ENCODE measurements at regions not wholly inside any gene's neighbourhood (a gene's known extent, or its start where the extent isn't known, plus 50 kb on each side); places are given as distances from the start of the nearest gene placed in this dataset.

DNA sequence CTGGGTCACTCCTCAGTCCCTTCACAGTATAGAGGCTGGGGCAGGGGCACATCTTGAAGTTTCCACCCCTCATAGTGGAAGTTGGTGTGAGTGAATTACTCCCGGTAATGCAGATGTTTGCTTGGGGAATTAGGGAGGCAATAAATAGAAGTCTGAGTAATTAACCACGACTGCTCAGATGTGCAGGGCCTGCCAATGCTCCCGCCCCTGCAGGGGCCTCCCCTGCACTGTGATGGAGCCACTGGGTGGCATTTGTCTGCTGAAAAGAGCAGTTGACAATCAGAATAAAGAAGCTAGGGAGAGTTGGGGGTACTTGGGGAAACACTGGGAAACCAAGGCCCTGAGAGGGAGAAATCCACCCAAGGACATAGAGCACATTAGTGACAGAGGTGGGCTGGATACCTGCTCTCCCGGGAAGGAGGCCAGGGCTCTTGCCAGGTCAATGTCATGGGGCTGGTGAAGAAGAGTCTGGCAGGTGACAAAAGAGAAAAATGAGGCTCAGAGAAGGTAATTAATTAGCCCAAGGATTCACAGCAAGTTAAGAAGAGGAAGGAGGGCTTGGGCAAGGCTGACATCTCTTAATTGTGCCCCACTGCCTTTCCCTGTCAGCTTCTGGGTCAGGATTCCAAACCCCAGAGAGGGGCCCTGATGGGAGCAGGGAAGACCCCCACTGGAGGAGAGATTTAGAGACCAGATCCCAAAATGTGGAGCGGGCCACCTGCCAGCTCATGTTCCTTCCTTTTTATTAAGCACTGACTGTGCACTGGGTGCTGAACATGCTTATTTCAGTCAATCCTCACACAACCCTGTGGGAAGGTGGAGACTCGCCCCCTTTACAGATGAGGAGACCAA lies 436.2 kb downstream of the MATN1 start:
- DNase-seq = no peak
- Mint-ChIP-seq H3K27ac (peak overlapping the region in 1 of 6 donors; percentile 17), H3K36me3 (peaks cover 0 to 10% (median 0%) of the 10 kb centered on the region in 3 donors), H3K4me1 (peaks cover 23 to 24% of the 10 kb centered on the region in 2 donors), H3K4me3 (no peak overlapping the region), H3K27me3 (ENCODE audit: low read depth in 3 of 3) (peaks cover 3 to 13% (median 11%) of the 10 kb centered on the region in 3 donors), H3K9me3 (peaks cover 0 to 17% (median 7%) of the 10 kb centered on the region in 6 donors)

DNA sequence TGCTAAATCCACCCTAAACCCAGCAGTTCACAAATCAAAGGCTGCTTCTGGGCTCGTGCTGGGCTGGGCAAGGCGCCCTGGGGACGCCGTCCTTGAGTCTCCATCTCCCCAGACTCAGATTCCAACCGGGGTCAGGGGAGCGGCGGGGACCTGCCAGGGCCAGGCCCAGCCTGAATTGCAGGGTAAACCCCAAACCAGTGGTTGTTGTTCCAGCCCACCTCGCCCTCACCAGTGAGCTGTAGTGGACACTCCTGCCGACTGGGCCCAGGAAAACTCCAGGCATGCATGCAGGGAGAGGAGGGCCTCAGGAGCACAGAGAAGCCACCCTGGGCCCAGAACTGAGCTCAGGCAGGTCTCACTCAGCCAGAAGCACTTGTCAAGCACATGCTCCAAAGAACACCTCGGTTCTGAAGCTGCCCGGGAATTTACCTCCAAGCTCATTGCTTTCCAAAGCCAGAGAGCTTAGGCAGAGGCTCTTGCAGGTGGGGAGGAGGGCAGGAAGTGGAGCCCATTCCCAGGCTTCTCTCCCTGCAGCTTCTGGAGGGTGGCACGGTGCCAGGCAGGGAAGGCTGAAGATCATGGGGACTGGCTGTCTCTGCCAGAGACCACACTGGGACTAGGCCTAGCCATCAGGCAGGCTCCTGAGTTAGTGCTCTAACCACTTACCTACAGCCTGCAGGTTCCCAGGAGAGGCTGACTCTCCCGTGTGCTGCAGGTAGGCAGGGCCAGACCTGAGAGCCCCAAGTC lies 437.0 kb downstream of the MATN1 start:
- H3K27me3 Mint-ChIP-seq (ENCODE audit: low read depth in 3 of 3) = peaks cover 7 to 12% (median 11%) of the 10 kb centered on the region in 3 donors
- H3K9me3 Mint-ChIP-seq = peaks cover 0 to 17% (median 7%) of the 10 kb centered on the region in 6 donors
- H3K27ac Mint-ChIP-seq = no peak overlapping the region
- DNase-seq = no peak
- peaks cover 25 to 31% of the 10 kb centered on the region in 2 donors for H3K4me1 Mint-ChIP-seq
- peaks cover 0 to 7% (median 0%) of the 10 kb centered on the region in 3 donors for H3K36me3 Mint-ChIP-seq
- no peak overlapping the region for H3K4me3 Mint-ChIP-seq

DNA sequence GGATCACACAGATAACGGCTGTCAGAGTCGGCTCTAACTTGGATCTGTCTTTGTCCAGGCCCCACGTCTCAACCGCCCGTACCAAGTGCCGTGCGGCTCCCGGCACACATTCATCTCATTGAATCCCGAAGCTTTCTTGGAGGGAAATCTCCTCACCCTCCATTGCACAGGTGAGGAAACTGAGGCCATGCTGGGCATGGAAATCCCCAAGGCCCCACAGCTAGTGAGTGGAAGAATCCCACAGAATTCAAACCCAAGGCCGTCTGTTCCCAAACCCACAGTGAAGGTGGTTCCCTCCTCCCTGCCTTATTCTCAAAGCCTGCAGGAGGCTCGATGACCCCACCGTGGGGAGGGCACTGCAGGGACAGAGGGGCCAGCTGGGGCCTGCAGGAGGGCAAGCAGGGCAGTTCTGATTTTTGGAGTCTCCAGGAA lies 437.9 kb downstream of the MATN1 start:
- Mint-ChIP-seq H3K27ac (no peak overlapping the region), H3K36me3 (peaks cover 0 to 5% (median 0%) of the 10 kb centered on the region in 3 donors), H3K9me3 (peaks cover 0 to 17% (median 7%) of the 10 kb centered on the region in 6 donors)

DNA sequence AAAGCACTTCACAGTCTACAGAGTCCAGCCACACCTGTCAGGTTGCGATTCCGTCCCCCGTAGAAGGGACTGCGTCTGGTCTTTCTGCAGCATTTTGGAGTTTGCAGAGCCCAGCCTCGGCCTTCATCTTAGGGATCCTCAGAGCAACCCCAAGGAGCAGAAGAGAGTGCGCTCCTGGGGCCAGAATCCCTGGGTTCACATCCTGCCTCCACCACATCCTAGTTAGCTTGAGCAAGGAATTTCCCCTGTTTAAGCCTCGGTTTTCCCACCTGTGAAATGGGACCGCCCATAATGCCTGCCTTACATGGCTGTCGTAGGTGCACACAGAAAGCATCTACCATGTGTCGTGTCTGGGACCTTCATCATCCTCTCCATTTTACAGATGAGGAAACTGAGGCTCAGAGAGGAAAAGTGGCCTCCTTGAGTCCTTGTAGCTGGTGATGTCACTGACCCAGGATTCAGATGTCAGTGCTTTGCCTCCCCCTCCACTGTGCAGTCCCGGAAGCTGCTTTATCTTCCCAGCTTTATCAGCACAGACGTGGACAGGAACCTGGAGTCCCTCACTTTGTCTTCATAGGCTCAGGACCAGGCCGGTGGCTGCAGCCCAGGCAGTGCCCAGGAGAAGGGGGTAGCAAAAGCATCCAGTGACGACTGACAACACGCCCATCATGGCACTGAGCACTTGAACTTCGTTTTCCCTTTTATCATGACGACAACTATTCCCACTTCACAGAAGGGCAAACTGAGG lies 438.5 kb downstream of the MATN1 start:
- peaks cover 3 to 11% (median 7%) of the 10 kb centered on the region in 3 donors for H3K27me3 Mint-ChIP-seq (ENCODE audit: low read depth in 3 of 3)
- no peak overlapping the region for H3K4me3 Mint-ChIP-seq
- peaks cover 25 to 31% of the 10 kb centered on the region in 2 donors for H3K4me1 Mint-ChIP-seq
- peaks cover 0 to 8% (median 0%) of the 10 kb centered on the region in 3 donors for H3K36me3 Mint-ChIP-seq
- H3K27ac Mint-ChIP-seq = no peak overlapping the region
- no peak for DNase-seq
- H3K9me3 Mint-ChIP-seq = peaks cover 0 to 20% (median 7%) of the 10 kb centered on the region in 6 donors

More for the DNA sequence above, 437.9 kb downstream of the MATN1 start:
- peaks cover 25 to 31% of the 10 kb centered on the region in 2 donors for H3K4me1 Mint-ChIP-seq
- no peak for DNase-seq
- no peak overlapping the region for H3K4me3 Mint-ChIP-seq
- H3K27me3 Mint-ChIP-seq (ENCODE audit: low read depth in 3 of 3) = peaks cover 3 to 11% (median 9%) of the 10 kb centered on the region in 3 donors

DNA sequence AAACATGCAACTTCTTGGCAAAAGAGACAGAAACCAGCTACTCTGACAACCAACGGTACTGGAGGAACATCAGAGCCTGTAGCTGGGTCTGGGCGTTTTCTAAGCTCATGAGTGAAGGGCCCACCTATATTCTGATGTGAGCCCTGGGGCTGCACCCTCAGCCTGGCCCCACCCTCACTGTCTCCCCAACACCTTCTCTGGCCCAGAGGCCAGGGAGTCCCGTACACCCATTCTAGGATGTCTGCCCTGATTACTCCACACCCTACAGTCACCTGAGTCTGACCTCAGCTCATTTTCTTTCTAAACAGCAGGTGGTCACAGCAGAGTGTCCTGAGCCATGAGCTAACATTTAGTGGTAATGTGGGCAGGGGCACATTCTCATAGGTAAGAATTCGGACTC lies 439.2 kb downstream of the MATN1 start:
- H3K9me3 Mint-ChIP-seq = peaks cover 0 to 21% (median 7%) of the 10 kb centered on the region in 6 donors
- H3K36me3 Mint-ChIP-seq = peaks cover 3 to 9% (median 3%) of the 10 kb centered on the region in 3 donors
- H3K4me3 Mint-ChIP-seq = peak overlapping the region in 4 of 5 donors; percentile 17 to 49 (median 32)
- peaks cover 3 to 11% (median 7%) of the 10 kb centered on the region in 3 donors for H3K27me3 Mint-ChIP-seq (ENCODE audit: low read depth in 3 of 3)
- no peak for DNase-seq
- H3K27ac Mint-ChIP-seq = no peak overlapping the region
- peaks cover 25 to 31% of the 10 kb centered on the region in 2 donors for H3K4me1 Mint-ChIP-seq

DNA sequence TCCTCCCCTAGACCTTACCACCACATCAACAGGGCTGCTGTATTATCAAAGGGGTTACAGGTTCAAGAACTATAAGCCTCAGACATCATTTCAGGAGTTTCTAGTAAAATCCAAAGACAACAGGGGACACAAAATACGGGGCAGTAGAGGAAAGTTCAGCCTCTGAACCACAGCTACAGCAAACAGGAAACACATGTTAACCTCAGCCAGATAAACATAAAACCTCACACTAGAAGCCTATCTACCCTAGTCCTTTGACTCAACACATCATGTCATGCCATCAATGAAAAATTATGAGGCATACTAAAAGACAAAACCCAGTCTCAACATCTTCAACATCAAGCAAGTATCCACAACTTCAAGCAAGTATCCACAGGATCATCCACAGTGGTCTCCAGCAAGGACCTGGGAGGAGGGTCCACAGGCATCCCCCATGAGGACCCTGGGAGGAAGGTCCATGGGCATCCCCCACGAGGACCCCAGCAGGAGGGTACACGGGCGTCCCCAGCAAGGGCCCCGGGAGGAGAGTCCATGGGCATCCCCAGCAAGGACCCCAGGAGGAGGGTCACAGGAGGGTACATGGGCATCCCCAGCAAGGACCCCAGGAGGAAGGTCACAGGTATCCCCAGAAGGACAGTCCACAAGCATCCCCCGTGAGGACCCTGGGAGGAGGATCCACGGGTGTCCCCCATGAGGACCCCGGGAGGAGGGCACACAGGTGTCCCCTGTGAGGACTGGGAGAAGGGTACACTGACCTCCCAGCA lies 440.0 kb downstream of the MATN1 start:
- peaks cover 0 to 21% (median 7%) of the 10 kb centered on the region in 6 donors for H3K9me3 Mint-ChIP-seq
- H3K36me3 Mint-ChIP-seq = peaks cover 3 to 9% (median 4%) of the 10 kb centered on the region in 3 donors
- DNase-seq = peak; percentile 27 to 53 (median 37)
- peak overlapping the region; percentile 38 to 82 (median 55) for H3K4me3 Mint-ChIP-seq
- H3K4me1 Mint-ChIP-seq = peaks cover 25 to 31% of the 10 kb centered on the region in 2 donors
- peak overlapping the region in 5 of 6 donors; percentile 62 to 80 (median 70) for H3K27ac Mint-ChIP-seq
- H3K27me3 Mint-ChIP-seq (ENCODE audit: low read depth in 3 of 3) = peaks cover 7 to 10% (median 9%) of the 10 kb centered on the region in 3 donors

DNA sequence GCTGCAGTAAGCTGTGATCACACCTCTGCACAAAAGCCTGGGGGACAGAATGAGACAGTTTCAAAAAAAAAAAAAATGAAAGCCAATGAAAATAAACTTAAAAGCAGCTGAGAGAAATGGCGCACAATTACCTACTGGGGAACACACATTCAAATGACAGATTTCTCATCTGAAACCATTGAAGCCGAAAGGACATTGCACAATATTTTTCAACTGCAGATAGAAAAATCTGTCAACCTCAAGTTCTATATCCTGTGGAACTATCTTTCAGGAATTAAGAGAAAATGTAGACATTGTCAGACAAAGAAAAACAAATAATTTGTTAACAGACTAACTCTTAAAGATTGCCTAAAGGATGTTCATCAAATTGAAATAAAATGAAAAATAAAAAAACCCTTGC lies 442.8 kb downstream of the MATN1 start:
- Mint-ChIP-seq H3K27ac (no peak overlapping the region), H3K4me1 (peaks cover 25 to 31% of the 10 kb centered on the region in 2 donors), H3K36me3 (peaks cover 3 to 9% (median 4%) of the 10 kb centered on the region in 3 donors), H3K4me3 (no peak overlapping the region), H3K27me3 (ENCODE audit: low read depth in 3 of 3) (peaks cover 4 to 11% (median 9%) of the 10 kb centered on the region in 3 donors), H3K9me3 (peaks cover 0 to 21% (median 7%) of the 10 kb centered on the region in 6 donors)
- DNase-seq = no peak

DNA sequence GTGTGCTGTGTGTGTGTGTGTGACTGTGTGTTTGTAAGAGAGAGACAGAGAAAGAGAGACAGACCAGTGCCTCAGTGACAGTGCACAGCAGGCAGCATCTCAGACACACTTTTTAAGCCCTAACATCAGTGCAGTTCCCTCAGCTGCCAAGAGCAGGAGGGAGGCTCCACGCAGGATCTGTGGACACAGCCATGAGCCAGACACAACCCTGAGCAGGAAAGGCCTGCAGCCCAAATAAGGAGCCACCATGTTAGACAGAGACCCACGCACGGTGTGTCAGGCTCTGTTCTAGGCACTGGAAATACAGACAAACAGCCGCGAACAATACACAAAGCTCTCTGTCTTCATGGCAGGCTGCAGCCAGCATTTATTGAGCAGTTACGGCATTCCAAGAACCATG lies 445.5 kb downstream of the MATN1 start:
- no peak for DNase-seq
- H3K4me1 Mint-ChIP-seq = peaks cover 9 to 14% of the 10 kb centered on the region in 2 donors
- peaks cover 3 to 4% (median 4%) of the 10 kb centered on the region in 3 donors for H3K36me3 Mint-ChIP-seq
- H3K27me3 Mint-ChIP-seq (ENCODE audit: low read depth in 3 of 3) = peaks cover 2 to 9% (median 6%) of the 10 kb centered on the region in 3 donors
- H3K27ac Mint-ChIP-seq = peak overlapping the region in 1 of 6 donors; percentile 54
- no peak overlapping the region for H3K4me3 Mint-ChIP-seq
- peaks cover 0 to 4% (median 0%) of the 10 kb centered on the region in 6 donors for H3K9me3 Mint-ChIP-seq

DNA sequence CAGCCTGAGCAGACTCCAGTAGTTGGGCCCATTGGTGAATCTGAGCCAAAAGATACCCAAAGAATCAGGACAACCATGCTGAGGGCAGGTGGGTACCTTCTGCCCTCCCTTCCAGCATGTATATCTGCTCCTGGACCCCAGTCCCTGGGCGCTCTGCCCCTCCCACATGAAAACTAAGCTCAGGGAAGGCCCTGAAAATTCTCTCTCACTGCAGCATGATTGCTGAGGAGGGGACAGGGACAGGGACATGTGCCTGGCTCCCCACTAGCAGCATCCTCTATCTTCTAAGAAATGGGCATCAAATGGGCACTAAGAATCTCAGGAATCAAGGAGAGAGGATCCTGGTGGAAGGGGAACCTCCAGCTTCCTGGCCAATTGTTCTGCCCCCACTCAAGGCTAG lies 446.0 kb downstream of the MATN1 start:
- peaks cover 4 to 9% of the 10 kb centered on the region in 2 donors for H3K4me1 Mint-ChIP-seq
- peaks cover 3 to 4% (median 4%) of the 10 kb centered on the region in 3 donors for H3K36me3 Mint-ChIP-seq
- H3K9me3 Mint-ChIP-seq = peaks cover 0 to 4% (median 0%) of the 10 kb centered on the region in 6 donors
- H3K27me3 Mint-ChIP-seq (ENCODE audit: low read depth in 3 of 3) = peaks cover 3 to 9% (median 8%) of the 10 kb centered on the region in 3 donors
- no peak for DNase-seq
- no peak overlapping the region for H3K4me3 Mint-ChIP-seq
- peak overlapping the region in 1 of 6 donors; percentile 54 for H3K27ac Mint-ChIP-seq

DNA sequence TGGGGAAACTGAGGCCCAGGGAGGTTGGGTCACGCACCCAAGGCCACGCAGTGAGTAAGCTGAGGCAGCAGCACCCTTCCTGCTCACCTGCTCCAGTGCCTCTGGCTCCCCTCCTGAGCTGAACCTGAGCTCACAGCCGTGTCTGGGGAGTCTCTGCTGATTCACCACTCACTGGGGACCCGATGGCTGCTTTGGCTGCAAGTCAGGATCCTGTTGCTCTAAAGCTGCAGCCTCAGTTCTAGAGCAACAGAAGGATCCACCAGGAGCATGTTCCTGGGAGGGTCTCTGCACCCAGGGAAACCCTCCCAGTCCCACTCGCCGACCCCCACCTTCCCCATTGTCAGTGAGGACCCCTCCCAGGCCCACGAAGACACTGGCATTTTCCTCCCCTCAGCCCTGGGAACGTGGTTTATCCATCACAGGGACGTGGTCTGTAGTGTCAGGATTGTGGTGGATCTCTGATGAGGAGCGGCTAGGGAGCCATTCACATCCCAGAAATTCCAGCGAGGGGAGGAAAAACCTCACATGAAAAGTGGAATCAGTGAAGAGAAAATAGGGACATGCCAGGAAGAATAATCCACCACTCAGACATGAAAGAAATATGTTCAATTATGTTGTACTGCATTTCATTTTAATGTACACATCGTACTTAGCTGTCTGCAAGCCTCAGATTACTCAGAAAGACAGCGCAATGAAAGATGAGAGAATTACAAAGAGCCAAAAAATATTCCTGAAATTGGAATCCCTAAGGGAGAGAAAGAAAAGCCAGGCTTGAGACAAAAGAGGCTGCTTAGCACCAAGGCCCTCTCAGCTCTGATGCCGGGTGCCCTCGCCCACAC lies 447.2 kb downstream of the MATN1 start:
- H3K27me3 Mint-ChIP-seq (ENCODE audit: low read depth in 3 of 3) = peaks cover 3 to 10% (median 7%) of the 10 kb centered on the region in 3 donors

DNA sequence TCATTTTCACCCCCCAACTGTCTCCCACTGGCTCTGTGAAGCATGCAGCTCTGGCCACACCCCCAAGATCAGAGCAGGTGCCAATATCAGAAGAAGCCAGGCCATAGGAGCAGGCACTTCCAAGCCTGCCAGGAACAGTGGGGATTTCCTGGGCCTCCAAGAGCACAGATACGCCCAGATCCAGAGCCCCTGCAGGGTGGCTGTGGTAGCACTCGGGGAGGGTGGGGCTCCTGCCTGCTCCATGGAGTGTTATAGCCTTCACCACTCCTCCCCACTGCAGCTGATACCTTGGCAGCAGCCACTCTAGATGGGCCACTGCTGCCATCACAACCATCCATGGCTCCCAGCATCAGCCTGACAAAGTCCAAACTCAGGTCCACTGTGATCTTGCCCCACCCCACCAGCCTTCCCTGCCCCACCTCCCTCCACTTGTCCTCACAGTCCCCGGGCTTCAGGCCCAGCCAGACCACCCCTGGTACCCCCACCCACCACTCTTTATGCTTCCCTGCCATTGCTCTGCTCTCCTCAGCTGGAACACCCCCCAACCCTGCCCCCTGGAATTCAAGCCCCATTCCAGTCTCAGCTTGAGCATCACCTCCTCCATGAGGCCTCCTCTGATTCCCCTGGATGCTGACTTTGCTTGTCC lies 448.3 kb downstream of the MATN1 start:
- H3K9me3 Mint-ChIP-seq = peaks cover 0 to 4% (median 0%) of the 10 kb centered on the region in 6 donors
- H3K27ac Mint-ChIP-seq = no peak overlapping the region
- H3K4me3 Mint-ChIP-seq = no peak overlapping the region
- DNase-seq = no peak
- peaks cover 3 to 4% (median 3%) of the 10 kb centered on the region in 3 donors for H3K36me3 Mint-ChIP-seq
- H3K27me3 Mint-ChIP-seq (ENCODE audit: low read depth in 3 of 3) = peaks cover 3 to 10% (median 7%) of the 10 kb centered on the region in 3 donors
- H3K4me1 Mint-ChIP-seq = no peaks in the 10 kb centered on the region

More for the DNA sequence above, 447.2 kb downstream of the MATN1 start:
- Mint-ChIP-seq H3K27ac (peak overlapping the region in 1 of 6 donors; percentile 46), H3K4me1 (no peaks in the 10 kb centered on the region), H3K4me3 (no peak overlapping the region), H3K9me3 (peaks cover 0 to 4% (median 0%) of the 10 kb centered on the region in 6 donors), H3K36me3 (peaks cover 3 to 4% (median 4%) of the 10 kb centered on the region in 3 donors)
- DNase-seq = no peak

All from immature natural killer cell (primary cell).